Nephron progenitor cell (in vitro differentiated cells): ENCODE measurements at regions not wholly inside any gene's neighbourhood (a gene's known extent, or its start where the extent isn't known, plus 50 kb on each side); places are given as distances from the start of the nearest gene placed in this dataset.

Experiments used
- DNase-seq: peaks from one replicate; pipeline ENCODE4 v3.0.0; 2021
- H3K27ac Mint-ChIP-seq: 2 replicates; pipeline ENCODE4 v1.8.0; 2021; ENCODE audit warnings: mild to moderate bottlenecking, moderate library complexity, mixed read lengths
- H3K27me3 Mint-ChIP-seq: 2 replicates; pipeline ENCODE4 v1.8.0; 2021; ENCODE audit warnings: mild to moderate bottlenecking, low read depth, mixed read lengths; ENCODE audit not compliant: poor library complexity
- H3K36me3 Mint-ChIP-seq: 2 replicates; pipeline ENCODE4 v1.8.0; 2021; ENCODE audit warnings: low read depth, mixed read lengths
- H3K4me1 Mint-ChIP-seq: 2 replicates; pipeline ENCODE4 v1.8.0; 2021; ENCODE audit warnings: mixed read lengths
- H3K4me3 Mint-ChIP-seq: 2 replicates; pipeline ENCODE4 v1.8.0; 2021; ENCODE audit warnings: mild to moderate bottlenecking, moderate library complexity, mixed read lengths
- H3K9me3 Mint-ChIP-seq: 2 replicates; pipeline ENCODE4 v1.8.0; 2021; ENCODE audit warnings: mild to moderate bottlenecking, moderate library complexity, mixed read lengths
- CTCF ChIP-seq: fragments of 200-600 bp; sonication (generic); IDR thresholded peaks from 2 replicates; pipeline ENCODE4 v1.5.0; 2021; ENCODE audit warnings: antibody characterized with exemption

- no peak for TF ChIP-seq CTCF
- no peaks in the 10 kb centered on the region for H3K9me3 Mint-ChIP-seq
- no peak overlapping the region for H3K27ac Mint-ChIP-seq
- no peaks in the 10 kb centered on the region for H3K36me3 Mint-ChIP-seq
- no peak overlapping the region for H3K4me3 Mint-ChIP-seq
- H3K4me1 Mint-ChIP-seq = peaks cover 5% of the 10 kb centered on the region
- H3K27me3 Mint-ChIP-seq = peaks cover 9% of the 10 kb centered on the region
- DNase-seq = no peak
Observed at GRCh38 chr13:73245246-73245645, 186.4 kb downstream of the KLF5 start.

GRCh38 chr13:73244467-73244866 lies 185.7 kb downstream of the KLF5 start:
- Mint-ChIP-seq H3K36me3 (no peaks in the 10 kb centered on the region), H3K4me3 (no peak overlapping the region), H3K27ac (no peak overlapping the region), H3K27me3 (peaks cover 9% of the 10 kb centered on the region), H3K9me3 (no peaks in the 10 kb centered on the region), H3K4me1 (peaks cover 5% of the 10 kb centered on the region)
- TF ChIP-seq CTCF = no peak
- DNase-seq = no peak

GRCh38 chr13:73242515-73243015 lies 183.8 kb downstream of the KLF5 start:
- H3K27ac Mint-ChIP-seq = no peak overlapping the region
- H3K9me3 Mint-ChIP-seq = no peaks in the 10 kb centered on the region
- no peak for TF ChIP-seq CTCF
- no peak for DNase-seq
- H3K36me3 Mint-ChIP-seq = no peaks in the 10 kb centered on the region
- no peak overlapping the region for H3K4me3 Mint-ChIP-seq
- H3K27me3 Mint-ChIP-seq = peaks cover 9% of the 10 kb centered on the region
- H3K4me1 Mint-ChIP-seq = peaks cover 3% of the 10 kb centered on the region

- no peaks in the 10 kb centered on the region for H3K9me3 Mint-ChIP-seq
- peaks cover 5% of the 10 kb centered on the region for H3K4me1 Mint-ChIP-seq
- no peak for DNase-seq
- TF ChIP-seq CTCF = no peak
- H3K4me3 Mint-ChIP-seq = no peak overlapping the region
- H3K36me3 Mint-ChIP-seq = no peaks in the 10 kb centered on the region
- H3K27me3 Mint-ChIP-seq = peaks cover 3% of the 10 kb centered on the region
- no peak overlapping the region for H3K27ac Mint-ChIP-seq
Observed at GRCh38 chr13:73240193-73240592, 181.4 kb downstream of the KLF5 start.

- no peak for DNase-seq
- Mint-ChIP-seq H3K9me3 (no peaks in the 10 kb centered on the region), H3K27me3 (peaks cover 4% of the 10 kb centered on the region), H3K36me3 (no peaks in the 10 kb centered on the region), H3K4me3 (no peak overlapping the region), H3K4me1 (peaks cover 5% of the 10 kb centered on the region), H3K27ac (no peak overlapping the region)
- no peak for TF ChIP-seq CTCF
Observed at GRCh38 chr13:73235385-73235784, 176.6 kb downstream of the KLF5 start.

GRCh38 chr13:73231471-73231870 lies 172.7 kb downstream of the KLF5 start:
- H3K27ac Mint-ChIP-seq = no peak overlapping the region
- H3K36me3 Mint-ChIP-seq = no peaks in the 10 kb centered on the region
- no peaks in the 10 kb centered on the region for H3K9me3 Mint-ChIP-seq
- peaks cover 4% of the 10 kb centered on the region for H3K27me3 Mint-ChIP-seq
- H3K4me1 Mint-ChIP-seq = no peaks in the 10 kb centered on the region
- no peak for DNase-seq
- no peak for TF ChIP-seq CTCF
- no peak overlapping the region for H3K4me3 Mint-ChIP-seq
